ENCODE measurements at regions not wholly inside any gene's neighbourhood (a gene's known extent, or its start where the extent isn't known, plus 50 kb on each side); places are given as distances from the start of the nearest gene placed in this dataset.
"Not testable (repeated sequence)": the region's sequence is repeated elsewhere in the genome, so short reads cannot be mapped to it uniquely, and the experiment has no call there.

DNA sequence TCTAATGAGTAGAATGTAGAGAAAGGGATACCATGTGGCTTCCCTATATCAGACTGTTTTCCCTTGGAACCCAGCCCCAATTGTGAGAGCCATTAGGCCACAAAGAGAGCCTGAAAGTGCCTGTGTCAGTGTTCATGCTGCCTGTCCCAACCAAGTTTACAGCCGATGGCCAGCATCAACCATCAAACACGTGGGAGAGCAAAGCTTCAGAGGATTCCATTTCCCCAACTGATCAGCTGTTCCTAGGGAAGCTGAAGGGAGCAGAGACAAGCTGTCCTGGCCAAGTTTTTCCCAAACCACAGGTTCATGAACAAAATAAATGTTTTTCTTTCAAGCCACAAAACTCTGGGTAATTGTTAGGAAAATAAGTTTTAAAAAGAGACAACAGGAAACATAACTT lies 589.0 kb upstream of the DEFB115 start:
- H3K9ac ChIP-seq; H4K20me1 ChIP-seq (ENCODE audit: insufficient read depth); H3K36me3 ChIP-seq (ENCODE audit: insufficient read depth); H3K4me2 ChIP-seq; H3K4me1 ChIP-seq (ENCODE audit: low read depth, poor library complexity, severe bottlenecking); H3K79me2 ChIP-seq (ENCODE audit: insufficient read depth, low read depth); H3K27me3 ChIP-seq (ENCODE audit: insufficient read depth, low read depth); H2AFZ ChIP-seq (ENCODE audit: low read depth); H3K4me3 ChIP-seq (IDR thresholded peaks at IDR 0.05; ENCODE audit: insufficient read depth, low read depth, low read length); H3K27ac ChIP-seq: not testable (repeated sequence)

DNA sequence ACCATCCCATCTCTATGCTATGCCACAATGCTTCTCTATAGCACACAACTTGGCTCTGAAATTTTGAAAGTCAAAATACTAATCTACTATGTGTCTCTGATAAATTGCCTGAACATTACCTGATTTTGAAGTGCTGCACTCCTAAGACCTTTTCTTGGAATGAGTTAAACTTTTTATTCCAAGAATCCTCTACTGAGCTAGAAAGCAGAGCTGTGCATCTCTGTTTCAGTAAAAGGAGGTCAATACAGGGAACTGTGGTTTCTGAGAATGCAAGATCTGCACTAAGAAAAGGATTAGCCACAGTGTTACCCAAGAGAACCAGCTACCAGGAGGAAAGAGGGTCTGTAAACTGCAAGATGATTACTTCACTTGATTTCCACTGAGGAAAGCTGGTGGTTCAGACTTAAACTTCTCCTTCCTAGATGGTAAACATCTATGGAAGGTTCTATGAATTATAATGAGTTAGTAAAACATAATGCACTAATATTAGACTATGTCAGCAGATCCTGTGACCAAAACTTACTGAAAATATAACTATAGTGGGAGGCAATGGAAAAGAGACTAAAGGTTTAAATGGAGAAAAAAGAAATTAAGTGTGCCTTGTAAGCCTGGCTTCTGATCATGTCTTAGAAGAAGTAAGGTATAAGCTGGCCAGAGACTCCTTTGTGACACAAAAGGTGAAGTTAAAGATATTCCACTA lies 588.0 kb upstream of the DEFB115 start:
- not testable (repeated sequence) for H3K9ac ChIP-seq, H3K4me2 ChIP-seq

GRCh38 chr20:30671120-30671519 lies 586.3 kb upstream of the DEFB115 start:
- H3K79me2 ChIP-seq (ENCODE audit: insufficient read depth, low read depth); H3K4me1 ChIP-seq (ENCODE audit: low read depth, poor library complexity, severe bottlenecking): not testable (repeated sequence)

More for the DNA sequence above, 588.0 kb upstream of the DEFB115 start:
- H3K79me2 ChIP-seq (ENCODE audit: insufficient read depth, low read depth); H3K27me3 ChIP-seq (ENCODE audit: insufficient read depth, low read depth); H4K20me1 ChIP-seq (ENCODE audit: insufficient read depth); H3K4me1 ChIP-seq (ENCODE audit: low read depth, poor library complexity, severe bottlenecking); H3K36me3 ChIP-seq (ENCODE audit: insufficient read depth); H3K27ac ChIP-seq; H2AFZ ChIP-seq (ENCODE audit: low read depth); H3K4me3 ChIP-seq (IDR thresholded peaks at IDR 0.05; ENCODE audit: insufficient read depth, low read depth, low read length): not testable (repeated sequence)

GRCh38 chr20:30675988-30676564 lies 581.4 kb upstream of the DEFB115 start:
- H2AFZ ChIP-seq (ENCODE audit: low read depth); H3K4me3 ChIP-seq (IDR thresholded peaks at IDR 0.05; ENCODE audit: insufficient read depth, low read depth, low read length); H3K9ac ChIP-seq; H3K27ac ChIP-seq; H3K4me1 ChIP-seq (ENCODE audit: low read depth, poor library complexity, severe bottlenecking); H3K4me2 ChIP-seq; H3K79me2 ChIP-seq (ENCODE audit: insufficient read depth, low read depth); H4K20me1 ChIP-seq (ENCODE audit: insufficient read depth); H3K27me3 ChIP-seq (ENCODE audit: insufficient read depth, low read depth); H3K36me3 ChIP-seq (ENCODE audit: insufficient read depth): not testable (repeated sequence)

More at GRCh38 chr20:30671120-30671519, 586.3 kb upstream of the DEFB115 start:
- not testable (repeated sequence) for H4K20me1 ChIP-seq (ENCODE audit: insufficient read depth); H3K9ac ChIP-seq; H2AFZ ChIP-seq (ENCODE audit: low read depth); H3K27ac ChIP-seq; H3K4me3 ChIP-seq (IDR thresholded peaks at IDR 0.05; ENCODE audit: insufficient read depth, low read depth, low read length); H3K36me3 ChIP-seq (ENCODE audit: insufficient read depth); H3K27me3 ChIP-seq (ENCODE audit: insufficient read depth, low read depth); H3K4me2 ChIP-seq

GRCh38 chr20:30682236-30682635 lies 575.2 kb upstream of the DEFB115 start:
- not testable (repeated sequence) for H4K20me1 ChIP-seq (ENCODE audit: insufficient read depth); H3K4me3 ChIP-seq (IDR thresholded peaks at IDR 0.05; ENCODE audit: insufficient read depth, low read depth, low read length); H3K4me2 ChIP-seq; H3K79me2 ChIP-seq (ENCODE audit: insufficient read depth, low read depth); H3K27me3 ChIP-seq (ENCODE audit: insufficient read depth, low read depth); H3K4me1 ChIP-seq (ENCODE audit: low read depth, poor library complexity, severe bottlenecking); H2AFZ ChIP-seq (ENCODE audit: low read depth); H3K9ac ChIP-seq; H3K36me3 ChIP-seq (ENCODE audit: insufficient read depth); H3K27ac ChIP-seq

DNA sequence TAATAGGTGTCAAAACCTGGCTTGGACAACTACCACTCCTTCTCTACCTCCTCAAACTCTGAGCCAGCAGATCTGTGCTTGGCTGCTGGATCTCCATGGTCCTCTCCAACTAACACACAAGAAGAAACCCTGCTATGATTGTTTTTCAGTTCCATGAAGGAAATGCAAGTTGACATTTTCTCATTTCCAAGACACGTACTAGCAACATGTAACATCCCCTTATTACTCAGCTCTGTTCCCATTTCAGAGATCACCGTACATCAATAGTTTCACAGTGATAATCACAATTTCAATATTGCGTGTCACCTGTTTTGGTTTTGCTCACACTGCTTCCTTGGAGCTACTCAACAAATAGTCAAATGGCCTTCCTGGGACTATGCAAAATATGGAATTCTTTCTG lies 544.6 kb upstream of the DEFB115 start:
- H3K27me3 ChIP-seq (ENCODE audit: insufficient read depth, low read depth); H4K20me1 ChIP-seq (ENCODE audit: insufficient read depth); H3K27ac ChIP-seq; H3K9ac ChIP-seq; H2AFZ ChIP-seq (ENCODE audit: low read depth); H3K4me2 ChIP-seq; H3K79me2 ChIP-seq (ENCODE audit: insufficient read depth, low read depth); H3K4me3 ChIP-seq (IDR thresholded peaks at IDR 0.05; ENCODE audit: insufficient read depth, low read depth, low read length); H3K4me1 ChIP-seq (ENCODE audit: low read depth, poor library complexity, severe bottlenecking); H3K36me3 ChIP-seq (ENCODE audit: insufficient read depth): not testable (repeated sequence)

- not testable (repeated sequence) for H3K36me3 ChIP-seq (ENCODE audit: insufficient read depth); H3K9ac ChIP-seq; H3K4me2 ChIP-seq; H3K27me3 ChIP-seq (ENCODE audit: insufficient read depth, low read depth); H4K20me1 ChIP-seq (ENCODE audit: insufficient read depth); H2AFZ ChIP-seq (ENCODE audit: low read depth); H3K79me2 ChIP-seq (ENCODE audit: insufficient read depth, low read depth); H3K4me3 ChIP-seq (IDR thresholded peaks at IDR 0.05; ENCODE audit: insufficient read depth, low read depth, low read length); H3K4me1 ChIP-seq (ENCODE audit: low read depth, poor library complexity, severe bottlenecking); H3K27ac ChIP-seq
Observed at GRCh38 chr20:30719415-30720199, 537.9 kb upstream of the DEFB115 start.

DNA sequence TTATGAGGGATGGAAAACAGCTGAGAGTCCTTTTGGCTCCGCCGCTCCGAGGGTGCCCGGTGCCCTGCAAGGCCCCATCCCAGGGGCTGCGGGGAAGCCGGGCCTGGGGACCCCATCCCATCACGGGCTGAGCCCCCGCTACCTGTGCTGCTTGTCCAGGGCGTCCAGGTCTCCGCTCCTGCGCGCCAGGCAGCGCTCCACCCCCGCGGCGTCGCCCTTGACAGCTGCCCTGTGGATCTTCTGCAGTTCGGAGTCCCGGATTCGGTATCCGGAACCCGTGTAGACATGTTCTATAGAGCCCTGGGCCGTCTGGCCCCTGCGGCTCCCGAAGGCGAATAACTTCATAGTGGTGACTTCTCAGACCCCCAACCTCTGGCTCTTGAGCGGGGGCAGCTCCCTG lies 534.0 kb upstream of the DEFB115 start:
- not testable (repeated sequence) for H2AFZ ChIP-seq (ENCODE audit: low read depth); H3K4me1 ChIP-seq (ENCODE audit: low read depth, poor library complexity, severe bottlenecking); H3K4me2 ChIP-seq; H3K9ac ChIP-seq; H3K27me3 ChIP-seq (ENCODE audit: insufficient read depth, low read depth); H3K36me3 ChIP-seq (ENCODE audit: insufficient read depth); H3K27ac ChIP-seq; H4K20me1 ChIP-seq (ENCODE audit: insufficient read depth); H3K4me3 ChIP-seq (IDR thresholded peaks at IDR 0.05; ENCODE audit: insufficient read depth, low read depth, low read length); H3K79me2 ChIP-seq (ENCODE audit: insufficient read depth, low read depth)

- H3K27ac ChIP-seq; H3K4me3 ChIP-seq (IDR thresholded peaks at IDR 0.05; ENCODE audit: insufficient read depth, low read depth, low read length); H2AFZ ChIP-seq (ENCODE audit: low read depth); H3K4me2 ChIP-seq; H3K9ac ChIP-seq; H3K36me3 ChIP-seq (ENCODE audit: insufficient read depth); H3K27me3 ChIP-seq (ENCODE audit: insufficient read depth, low read depth); H3K4me1 ChIP-seq (ENCODE audit: low read depth, poor library complexity, severe bottlenecking); H3K79me2 ChIP-seq (ENCODE audit: insufficient read depth, low read depth); H4K20me1 ChIP-seq (ENCODE audit: insufficient read depth): not testable (repeated sequence)
Observed at GRCh38 chr20:30723934-30724687, 533.4 kb upstream of the DEFB115 start.

DNA sequence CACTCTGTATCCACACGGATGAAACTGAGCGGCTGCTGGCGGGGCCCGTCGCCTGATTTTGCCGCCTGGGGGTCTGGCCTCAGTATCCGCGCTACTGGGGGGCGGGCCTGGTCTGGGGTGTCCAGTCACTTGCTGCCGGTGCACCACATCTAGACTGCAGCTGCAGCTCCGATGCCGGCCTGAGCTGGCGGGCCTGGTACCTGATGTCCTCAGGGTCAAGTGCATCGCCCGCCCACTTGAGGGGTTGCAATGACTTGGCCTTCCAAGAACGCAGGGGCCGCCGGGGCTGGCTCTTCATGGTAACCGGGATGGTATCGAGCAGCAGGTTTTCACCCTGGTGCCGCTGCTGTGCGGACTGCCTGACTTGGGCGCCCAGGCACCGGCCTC lies 532.8 kb upstream of the DEFB115 start:
- H3K4me1 ChIP-seq (ENCODE audit: low read depth, poor library complexity, severe bottlenecking); H3K79me2 ChIP-seq (ENCODE audit: insufficient read depth, low read depth); H4K20me1 ChIP-seq (ENCODE audit: insufficient read depth); H3K4me3 ChIP-seq (IDR thresholded peaks at IDR 0.05; ENCODE audit: insufficient read depth, low read depth, low read length); H3K4me2 ChIP-seq; H3K27me3 ChIP-seq (ENCODE audit: insufficient read depth, low read depth); H3K27ac ChIP-seq; H2AFZ ChIP-seq (ENCODE audit: low read depth); H3K36me3 ChIP-seq (ENCODE audit: insufficient read depth); H3K9ac ChIP-seq: not testable (repeated sequence)
